ENCODE measurements at regions not wholly inside any gene's neighbourhood (a gene's known extent, or its start where the extent isn't known, plus 50 kb on each side); places are given as distances from the start of the nearest gene placed in this dataset.

DNA sequence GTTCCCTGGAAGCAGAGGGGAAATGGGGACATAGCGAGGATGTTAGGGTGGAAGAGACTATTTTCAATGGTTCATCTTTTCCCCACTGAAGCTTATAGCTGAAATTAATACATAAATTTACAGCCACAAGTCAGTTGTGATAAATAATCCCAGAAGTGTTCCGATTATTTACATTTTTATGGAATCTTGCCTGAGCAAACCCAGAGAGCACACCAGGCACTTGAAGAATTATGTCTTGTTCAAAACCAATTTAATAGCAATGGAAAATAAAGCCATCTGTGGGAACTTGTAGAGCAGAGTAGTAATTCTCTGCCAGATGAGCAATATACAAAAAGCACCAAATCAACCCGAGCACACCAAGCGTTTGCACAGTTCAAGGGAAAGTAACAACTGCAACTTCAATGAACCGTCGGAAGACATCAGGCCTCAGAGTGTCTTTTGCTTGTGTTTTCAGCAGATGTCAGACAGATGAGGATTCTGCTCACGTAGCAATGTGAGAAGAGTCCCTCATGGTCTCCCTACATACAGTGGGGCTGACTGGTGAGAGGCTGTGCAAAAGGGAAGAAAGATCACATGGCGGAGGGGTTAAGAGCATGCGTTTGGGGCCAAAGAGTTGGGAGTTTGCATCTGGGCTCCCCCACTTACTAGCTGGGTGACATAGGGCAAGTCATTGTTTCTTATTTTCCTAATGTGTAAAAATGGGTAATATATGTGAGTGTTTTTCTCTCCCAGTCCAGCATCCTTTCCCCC is 148.7 kb upstream of the HS3ST2 start:
- intact Hi-C loops (cut with DNase I) = loop anchor here (5.0 kb wide), 1 partner anchor 1363 kb away; no protein-coding TSS in a partner anchor

DNA sequence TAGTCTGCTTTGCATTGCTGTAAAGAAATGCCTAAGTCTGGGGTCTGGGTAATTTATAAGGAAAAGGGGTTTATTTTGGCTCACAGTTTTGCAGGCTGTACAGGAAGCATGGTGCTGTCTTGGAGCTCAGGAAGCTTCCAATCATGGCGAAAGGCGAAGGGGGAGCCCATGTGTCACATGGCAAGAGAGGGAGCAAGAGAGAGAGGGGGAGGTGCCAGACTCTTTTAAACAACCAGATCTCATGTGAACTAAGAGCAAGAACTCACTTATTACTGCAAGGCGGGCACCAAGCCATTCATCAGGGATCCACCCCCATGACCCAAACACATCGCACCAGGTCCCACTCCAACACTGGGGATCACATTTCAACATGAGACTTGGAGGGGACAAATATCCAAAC is 148.2 kb upstream of the HS3ST2 start:
- no peak for TF ChIP-seq EP300 (IDR thresholded peaks at IDR 0.05)
- no peak for TF ChIP-seq POLR2A (IDR thresholded peaks at IDR 0.05)
- TF ChIP-seq, protein P1, sequence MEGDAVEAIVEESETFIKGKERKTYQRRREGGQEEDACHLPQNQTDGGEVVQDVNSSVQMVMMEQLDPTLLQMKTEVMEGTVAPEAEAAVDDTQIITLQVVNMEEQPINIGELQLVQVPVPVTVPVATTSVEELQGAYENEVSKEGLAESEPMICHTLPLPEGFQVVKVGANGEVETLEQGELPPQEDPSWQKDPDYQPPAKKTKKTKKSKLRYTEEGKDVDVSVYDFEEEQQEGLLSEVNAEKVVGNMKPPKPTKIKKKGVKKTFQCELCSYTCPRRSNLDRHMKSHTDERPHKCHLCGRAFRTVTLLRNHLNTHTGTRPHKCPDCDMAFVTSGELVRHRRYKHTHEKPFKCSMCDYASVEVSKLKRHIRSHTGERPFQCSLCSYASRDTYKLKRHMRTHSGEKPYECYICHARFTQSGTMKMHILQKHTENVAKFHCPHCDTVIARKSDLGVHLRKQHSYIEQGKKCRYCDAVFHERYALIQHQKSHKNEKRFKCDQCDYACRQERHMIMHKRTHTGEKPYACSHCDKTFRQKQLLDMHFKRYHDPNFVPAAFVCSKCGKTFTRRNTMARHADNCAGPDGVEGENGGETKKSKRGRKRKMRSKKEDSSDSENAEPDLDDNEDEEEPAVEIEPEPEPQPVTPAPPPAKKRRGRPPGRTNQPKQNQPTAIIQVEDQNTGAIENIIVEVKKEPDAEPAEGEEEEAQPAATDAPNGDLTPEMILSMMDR (IDR thresholded peaks at IDR 0.05) = no peak
- TF ChIP-seq POLR2AphosphoS5 (IDR thresholded peaks at IDR 0.05) = no peak
- intact Hi-C loops (cut with DNase I) = loop anchor here (5.0 kb wide), 1 partner anchor 1364 kb away; no protein-coding TSS in a partner anchor
- 59 to 71% methylated on average over 4 of the region's 4 CpGs for WGBS, 2 donors

More for the DNA sequence above, 148.7 kb upstream of the HS3ST2 start:
- H3K9me3 ChIP-seq = no peaks in the 10 kb centered on the region
- H3K4me3 ChIP-seq = no peak overlapping the region
- H3K4me1 ChIP-seq = peaks cover 0 to 28% (median 13%) of the 10 kb centered on the region in 4 donors
- no peaks in the 10 kb centered on the region for H3K27me3 ChIP-seq
- TF ChIP-seq, protein P1 (IDR thresholded peaks at IDR 0.05) = no peak
- no peak for TF ChIP-seq POLR2A (IDR thresholded peaks at IDR 0.05)
- peak in 3 of 4 donors; percentile 19 to 78 (median 60) for TF ChIP-seq POLR2AphosphoS5 (IDR thresholded peaks at IDR 0.05)
- TF ChIP-seq EP300 (IDR thresholded peaks at IDR 0.05) = peak in 2 of 4 donors; percentile 51 to 78
- no peak for DNase-seq
- peak overlapping the region in 2 of 4 donors; percentile 56 to 60 for H3K27ac ChIP-seq
- WGBS, 2 donors = 74 to 75% methylated on average over 9 of the region's 9 CpGs
- H3K36me3 ChIP-seq = no peaks in the 10 kb centered on the region

DNA sequence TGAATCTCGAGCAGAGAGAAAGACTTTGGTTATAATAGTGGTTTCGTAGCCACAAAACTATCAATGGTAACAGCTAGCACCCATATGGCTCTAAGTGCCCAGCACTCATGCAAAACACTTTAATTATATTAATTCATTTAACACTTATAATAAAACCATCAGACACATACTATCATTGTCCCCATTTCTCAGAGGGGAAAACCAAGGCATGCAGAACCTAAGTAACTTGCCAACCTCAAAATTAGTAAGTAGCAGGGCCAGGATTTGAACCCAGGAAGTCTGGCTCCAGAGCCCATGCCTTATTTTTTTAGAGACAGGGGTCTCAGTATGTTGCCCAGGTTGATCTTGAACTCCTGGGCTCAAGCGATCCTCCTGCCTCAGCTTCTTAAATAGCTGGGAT is 145.6 kb upstream of the HS3ST2 start:
- Histone ChIP-seq H3K27me3 (no peaks in the 10 kb centered on the region), H3K4me1 (peaks cover 0 to 35% (median 15%) of the 10 kb centered on the region in 4 donors), H3K27ac (no peak overlapping the region), H3K4me3 (no peak overlapping the region), H3K9me3 (no peaks in the 10 kb centered on the region), H3K36me3 (no peaks in the 10 kb centered on the region)
- WGBS, 2 donors = 88 to 94% methylated on average over 3 of the region's 3 CpGs
- DNase-seq = peak; percentile 24
- intact Hi-C loops (cut with DNase I) = loop anchor here (5.0 kb wide), 1 partner anchor 1366 kb away; no protein-coding TSS in a partner anchor
- TF ChIP-seq, protein P1 (IDR thresholded peaks at IDR 0.05) = no peak
- TF ChIP-seq EP300 (IDR thresholded peaks at IDR 0.05) (no peak), POLR2AphosphoS5 (IDR thresholded peaks at IDR 0.05) (no peak), POLR2A (IDR thresholded peaks at IDR 0.05) (no peak)

More for the DNA sequence above, 148.2 kb upstream of the HS3ST2 start:
- no peaks in the 10 kb centered on the region for H3K27me3 ChIP-seq
- no peak overlapping the region for H3K4me3 ChIP-seq
- H3K27ac ChIP-seq = peak overlapping the region in 2 of 4 donors; percentile 56 to 60
- H3K9me3 ChIP-seq = no peaks in the 10 kb centered on the region
- DNase-seq = no peak
- peaks cover 0 to 27% (median 11%) of the 10 kb centered on the region in 4 donors for H3K4me1 ChIP-seq
- no peaks in the 10 kb centered on the region for H3K36me3 ChIP-seq

DNA sequence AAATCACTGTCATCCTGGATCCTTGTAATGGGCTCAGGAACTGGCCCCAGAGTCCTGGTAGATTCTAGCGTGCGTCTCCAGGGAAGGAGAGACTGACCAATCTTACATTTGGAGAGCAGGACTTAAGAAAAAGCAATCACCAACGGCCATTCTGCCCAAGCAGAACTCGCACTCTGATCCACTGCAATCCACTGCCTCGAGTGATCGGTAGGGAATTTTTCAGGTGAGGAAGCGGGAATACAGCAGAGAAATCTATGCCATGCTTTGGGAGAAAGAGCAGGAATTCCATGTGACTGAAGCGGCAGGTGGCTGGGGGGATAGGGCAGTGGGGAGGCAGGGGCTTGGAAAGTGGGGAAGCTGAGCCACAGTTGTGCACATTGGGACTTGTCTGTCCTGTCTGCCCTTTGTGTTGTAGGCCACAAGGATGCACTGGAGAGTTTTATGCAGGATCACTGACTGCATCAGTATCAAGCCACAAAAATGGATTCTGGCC is 143.9 kb upstream of the HS3ST2 start:
- TF ChIP-seq POLR2A (IDR thresholded peaks at IDR 0.05) = no peak
- TF ChIP-seq EP300 (IDR thresholded peaks at IDR 0.05) = no peak
- TF ChIP-seq POLR2AphosphoS5 (IDR thresholded peaks at IDR 0.05) = no peak
- TF ChIP-seq, protein P1 (IDR thresholded peaks at IDR 0.05) = no peak
- 94 to 97% methylated on average over 8 of the region's 8 CpGs for WGBS, 2 donors
- DNase-seq = peak; percentile 56
- no peak overlapping the region for H3K4me3 ChIP-seq
- H3K27me3 ChIP-seq = no peaks in the 10 kb centered on the region
- H3K4me1 ChIP-seq = peaks cover 0 to 25% (median 12%) of the 10 kb centered on the region in 4 donors
- intact Hi-C loops (cut with DNase I) = no loop called here
- no peaks in the 10 kb centered on the region for H3K36me3 ChIP-seq
- H3K27ac ChIP-seq = no peak overlapping the region
- H3K9me3 ChIP-seq = no peaks in the 10 kb centered on the region

Measured in sigmoid colon (tissue), 6 donors.